HG02852 (cell line): ENCODE measurements at regions not wholly inside any gene's neighbourhood (a gene's known extent, or its start where the extent isn't known, plus 50 kb on each side); places are given as distances from the start of the nearest gene placed in this dataset.

Experiments used
- ATAC-seq: cut with Tn5 transposase; IDR thresholded peaks from one replicate; pipeline ENCODE4 v1.9.1; 2021; ENCODE audit warnings: mild to moderate bottlenecking, moderate library complexity; ENCODE audit not compliant: unreplicated experiment

DNA sequence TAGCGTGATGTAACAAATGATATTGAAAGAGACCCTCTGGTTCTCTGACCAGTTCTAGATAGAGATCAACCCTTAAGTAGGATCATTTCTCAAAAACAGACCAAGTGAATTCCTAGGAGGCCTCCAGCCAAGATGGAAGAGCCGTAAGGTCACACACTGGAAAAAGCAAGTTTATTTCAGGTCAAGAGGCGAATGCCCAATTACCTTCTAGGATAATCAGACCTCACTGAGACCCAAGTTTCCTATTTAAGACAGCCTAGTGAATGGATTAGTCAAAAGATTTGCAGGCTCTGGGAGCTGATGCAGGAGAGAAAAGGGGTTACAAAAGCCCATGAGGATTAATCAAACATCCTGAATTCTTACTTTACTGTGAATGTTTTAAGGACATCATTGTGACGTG, 486.1 kb upstream of the NRP1 start:
- no peak for ATAC-seq

DNA sequence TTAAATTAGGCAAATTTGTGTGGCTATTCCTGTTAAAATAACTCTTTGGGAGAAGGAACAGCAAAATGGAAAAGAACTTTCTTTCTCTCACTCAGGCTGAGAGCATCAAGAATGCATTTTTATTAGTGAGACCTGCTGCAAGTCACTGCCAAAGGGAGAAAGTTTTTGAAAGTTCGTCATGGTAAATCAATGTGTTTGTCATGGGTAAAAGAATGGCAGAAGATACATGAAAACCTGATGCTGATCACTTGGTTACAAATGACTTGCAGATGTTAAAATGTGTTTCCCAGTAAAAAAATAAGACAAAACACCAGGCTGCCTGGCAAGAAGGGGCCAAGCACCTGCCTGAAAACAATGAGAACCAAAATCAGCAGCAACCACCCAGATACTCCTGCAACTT, 484.7 kb upstream of the NRP1 start:
- ATAC-seq = no peak

GRCh38 chr10:33818343-33818742, 483.9 kb upstream of the NRP1 start:
- no peak for ATAC-seq

DNA sequence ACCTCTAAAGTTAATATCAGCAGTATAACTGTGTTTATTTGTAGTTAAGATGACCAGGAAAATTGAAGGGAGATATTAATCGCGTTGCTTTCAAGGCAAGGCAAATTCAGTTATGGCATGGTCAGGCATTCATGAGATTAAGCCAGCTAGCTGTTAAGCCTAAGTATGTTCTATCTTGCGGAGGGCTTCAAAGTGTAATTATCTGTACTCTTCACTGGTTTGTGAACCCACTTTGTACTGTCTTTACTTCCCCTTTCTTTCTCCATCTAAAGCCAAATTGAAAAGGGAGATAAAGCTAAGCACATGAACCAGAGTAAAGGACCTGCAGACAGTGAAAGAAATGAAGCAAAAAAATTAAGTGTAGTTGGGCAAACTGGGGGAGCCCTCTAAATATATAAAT, 483.1 kb upstream of the NRP1 start:
- ATAC-seq = no peak

GRCh38 chr10:33815776-33816175, 481.3 kb upstream of the NRP1 start:
- no peak for ATAC-seq

DNA sequence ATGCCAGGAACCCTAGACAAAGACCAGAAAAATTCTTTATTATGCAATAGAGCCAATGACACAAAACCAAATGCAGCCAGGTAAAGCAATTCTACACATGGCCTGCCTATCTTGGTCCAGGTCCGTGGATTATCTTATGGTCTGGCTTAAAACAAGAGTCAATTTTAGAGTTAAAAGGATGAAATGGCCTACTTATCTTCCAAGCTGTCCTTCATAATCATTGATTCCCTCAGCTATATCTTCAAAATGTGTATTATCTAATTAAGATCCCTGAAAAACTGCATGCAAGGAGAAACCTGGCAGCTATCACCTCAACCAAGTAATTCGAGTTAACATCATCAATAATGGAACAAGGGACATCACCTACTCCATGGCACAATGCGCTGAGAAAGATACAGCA, 479.4 kb upstream of the NRP1 start:
- ATAC-seq = no peak

DNA sequence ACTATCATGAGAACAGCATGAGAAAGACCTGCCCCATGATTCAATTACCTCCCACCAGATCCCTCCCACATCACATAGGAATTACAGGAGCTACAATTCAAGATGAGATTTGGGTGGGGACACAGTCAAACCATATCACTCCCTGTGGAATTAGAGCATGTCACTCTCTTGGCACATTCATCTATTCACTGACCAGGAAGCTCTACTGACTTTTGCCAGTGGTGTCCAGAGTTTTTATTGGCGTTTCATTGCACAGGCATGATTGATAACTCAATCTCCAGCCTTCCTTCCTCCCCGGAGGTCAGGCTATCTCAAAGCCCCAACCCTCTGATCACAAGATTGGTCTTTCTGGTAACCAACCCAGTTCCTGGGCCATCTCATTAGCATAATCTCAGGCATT, 478.9 kb upstream of the NRP1 start:
- no peak for ATAC-seq

GRCh38 chr10:33812586-33812985, 478.1 kb upstream of the NRP1 start:
- ATAC-seq = no peak

GRCh38 chr10:33810986-33811385, 476.5 kb upstream of the NRP1 start:
- no peak for ATAC-seq

DNA sequence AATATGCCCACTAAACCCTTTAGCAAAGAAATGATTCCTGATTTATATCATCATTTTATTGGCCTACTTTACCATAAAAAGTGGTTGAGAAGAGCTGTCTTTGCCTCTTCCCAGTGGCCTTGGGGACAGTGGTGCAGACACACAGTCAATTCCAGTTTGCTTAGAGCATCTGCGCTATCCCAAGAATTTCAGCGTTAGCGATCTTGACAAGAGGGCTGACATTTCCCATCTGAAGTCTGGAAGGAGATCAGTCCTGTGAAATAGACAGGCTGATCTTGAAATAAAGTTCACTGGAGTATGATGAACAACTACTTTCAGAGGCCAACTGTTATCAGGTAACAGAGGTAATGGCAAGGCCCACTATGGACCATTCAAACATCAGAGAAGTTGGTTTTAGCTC, 475.3 kb upstream of the NRP1 start:
- ATAC-seq = no peak

DNA sequence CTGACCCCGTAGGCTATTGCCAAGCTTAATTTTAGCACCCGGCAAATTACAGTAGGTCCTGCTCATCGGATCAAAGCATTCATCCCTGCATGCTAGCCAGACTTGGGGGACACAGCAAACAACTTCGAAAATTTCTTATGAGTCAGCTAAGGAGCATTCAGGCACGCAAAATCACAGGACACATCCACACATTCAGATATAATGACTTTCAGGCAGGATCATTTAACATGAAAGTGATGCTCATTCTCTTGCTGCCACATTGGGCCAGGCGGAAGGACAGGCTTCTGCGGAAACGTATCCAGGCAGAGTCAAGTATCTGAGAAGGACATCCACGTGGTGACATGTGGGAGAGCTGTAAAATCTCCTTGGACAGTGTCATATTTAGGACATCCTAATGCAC, 474.0 kb upstream of the NRP1 start:
- ATAC-seq = no peak

- no peak for ATAC-seq
Observed at GRCh38 chr10:33807531-33808359, 473.3 kb upstream of the NRP1 start.

DNA sequence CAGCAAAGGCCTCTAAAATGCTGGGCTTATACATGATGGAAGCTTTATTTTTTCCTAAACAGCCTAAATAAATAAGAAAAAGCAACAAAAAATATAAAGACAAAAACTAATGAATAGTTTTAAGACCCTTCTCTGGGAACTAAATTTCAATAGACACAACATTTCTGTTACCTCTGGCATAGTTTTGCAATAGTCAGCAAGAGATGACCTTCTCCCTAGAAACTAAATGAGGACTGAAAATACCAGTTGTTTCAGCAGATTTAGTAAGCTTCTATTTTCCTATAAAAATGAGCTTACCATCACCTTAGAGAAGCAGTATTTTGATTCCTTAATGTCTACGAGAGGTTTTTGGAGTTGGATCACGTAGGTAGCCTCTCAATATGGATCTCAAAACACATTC, 471.4 kb upstream of the NRP1 start:
- no peak for ATAC-seq

DNA sequence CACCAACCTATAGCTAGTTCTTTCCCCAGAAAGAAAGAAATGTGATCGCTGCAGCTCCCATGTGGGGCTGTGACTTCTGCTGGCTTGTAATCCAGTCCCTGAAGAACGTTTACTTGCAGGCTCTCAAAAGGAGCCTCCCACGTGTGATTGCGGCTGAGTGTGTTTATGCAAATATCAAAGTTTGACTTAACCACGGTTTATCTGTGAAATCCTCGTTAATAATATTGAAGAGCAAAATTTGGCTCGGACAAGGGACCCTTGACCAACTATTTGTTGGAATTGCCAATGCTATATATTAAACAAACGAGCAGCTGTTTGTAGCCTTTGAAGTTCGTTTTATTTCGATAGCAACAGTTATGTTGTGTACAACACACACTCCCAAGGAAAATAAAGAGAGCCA, 470.1 kb upstream of the NRP1 start:
- no peak for ATAC-seq

GRCh38 chr10:33803248-33803647, 468.8 kb upstream of the NRP1 start:
- no peak for ATAC-seq

DNA sequence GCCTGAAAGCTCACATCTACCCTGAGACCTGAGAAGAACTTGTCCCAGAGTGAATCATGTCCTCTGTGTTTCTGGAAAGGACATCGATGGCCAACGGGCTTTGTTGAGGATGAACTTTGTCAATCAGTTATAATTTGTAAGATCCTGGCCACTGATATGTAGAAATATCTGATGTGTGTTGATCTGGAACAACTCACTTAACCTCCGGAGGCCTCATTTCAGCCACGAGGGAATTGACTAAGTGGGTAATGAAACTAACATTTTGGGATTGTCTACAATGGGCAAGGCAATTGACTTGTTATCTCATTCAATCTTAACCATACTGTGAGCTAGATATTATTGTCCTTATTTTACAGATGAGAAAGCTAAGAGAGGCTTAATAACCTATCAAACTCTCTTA, 468.1 kb upstream of the NRP1 start:
- no peak for ATAC-seq

GRCh38 chr10:33801705-33802104, 467.2 kb upstream of the NRP1 start:
- no peak for ATAC-seq

DNA sequence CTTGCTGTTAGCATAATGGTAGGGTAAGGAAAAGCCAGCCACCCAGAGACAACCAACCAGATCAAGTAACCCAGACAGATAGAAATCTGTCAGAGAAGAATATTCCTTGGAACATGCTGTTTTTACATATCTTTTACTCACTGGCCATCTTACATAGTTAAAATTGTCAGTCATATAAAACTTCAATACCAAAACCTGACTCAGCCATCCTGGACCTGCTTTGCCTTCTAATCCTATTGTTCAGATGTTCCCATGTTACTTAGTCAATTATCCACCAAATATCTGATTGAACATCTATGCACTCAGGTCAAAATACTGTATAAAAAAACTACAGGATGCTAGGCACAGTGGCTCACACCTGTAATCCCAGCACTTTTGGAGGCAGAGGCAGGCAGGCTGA, 466.5 kb upstream of the NRP1 start:
- ATAC-seq = no peak

GRCh38 chr10:33800545-33800944, 466.1 kb upstream of the NRP1 start:
- no peak for ATAC-seq

- no peak for ATAC-seq
Observed at GRCh38 chr10:33799944-33800323, 465.5 kb upstream of the NRP1 start.

DNA sequence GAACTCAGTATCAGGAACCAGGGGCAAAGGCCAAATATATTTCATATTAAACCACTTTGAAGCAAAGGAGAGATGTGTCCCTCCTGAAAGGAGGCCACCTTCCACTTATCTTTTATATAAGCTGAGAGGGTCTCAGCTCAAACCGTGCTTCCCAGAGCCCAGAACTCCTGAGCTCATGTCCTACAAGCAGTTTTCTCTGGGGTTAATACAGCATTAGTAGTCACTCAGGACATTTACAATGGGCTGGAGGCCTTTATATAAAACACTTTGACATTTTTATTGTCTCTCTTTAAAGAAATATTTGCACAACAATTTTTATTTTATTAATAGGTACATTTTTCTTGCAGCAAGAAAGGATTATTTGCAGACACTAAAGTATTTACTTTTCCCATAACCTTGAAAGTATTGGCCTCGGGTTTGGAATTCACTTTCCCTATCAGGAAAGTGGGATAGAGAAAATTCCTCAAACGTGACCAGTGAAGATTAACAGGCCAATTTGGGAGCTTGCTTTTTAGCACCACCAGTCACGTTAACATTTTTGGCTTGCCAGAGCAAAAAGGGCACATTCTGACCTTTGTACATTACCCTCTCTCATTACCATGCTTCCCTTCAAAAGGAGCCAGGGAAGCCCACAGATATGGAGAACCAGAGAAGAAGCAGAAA, 464.9 kb upstream of the NRP1 start:
- ATAC-seq = no peak

DNA sequence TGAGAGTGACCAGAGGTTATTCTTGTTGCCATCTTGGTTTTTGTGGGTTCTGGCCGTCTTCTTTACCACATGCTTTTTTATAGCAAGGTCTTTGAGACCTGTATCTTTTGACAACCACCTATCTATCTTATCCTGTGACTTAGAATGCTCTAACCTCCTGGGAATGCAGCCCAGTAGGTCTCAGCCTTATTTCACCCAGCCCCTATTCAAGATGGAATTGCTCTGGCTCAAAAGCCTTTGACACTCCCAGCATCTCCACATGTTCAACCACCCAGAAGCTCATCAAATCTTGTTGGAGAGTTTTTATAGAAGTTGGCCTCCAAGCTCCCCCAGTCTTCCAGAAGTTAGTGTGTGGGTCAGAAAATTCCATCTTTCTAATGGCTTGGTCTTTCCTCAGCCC, 464.3 kb upstream of the NRP1 start:
- no peak for ATAC-seq

- no peak for ATAC-seq
Observed at GRCh38 chr10:33796680-33797079, 462.2 kb upstream of the NRP1 start.
